Tibial artery (tissue), 4 donors: ENCODE measurements at regions not wholly inside any gene's neighbourhood (a gene's known extent, or its start where the extent isn't known, plus 50 kb on each side); places are given as distances from the start of the nearest gene placed in this dataset.
A peak's percentile ranks its signal among the peaks of the same experiment; 100 is the strongest.
"Not testable (repeated sequence)": the region's sequence is repeated elsewhere in the genome, so short reads cannot be mapped to it uniquely, and the experiment has no call there.

Experiments
- DNase-seq, 2 donors: peaks; one replicate each; pipeline ENCODE4 v3.0.0-alpha.2; 2019
- H3K27ac ChIP-seq, 2 donors: fragments of 200-600 bp; sonication (generic) in 1 of 2; 1 replicate in 1 of 2; 2 replicates in 1 of 2; pipeline ENCODE4 v1.5.1; 2018 to 2019; ENCODE audit warnings: mild to moderate bottlenecking in 1 of 2
- H3K27me3 ChIP-seq, 2 donors: fragments of 200-600 bp; sonication (generic) in 1 of 2; one replicate each; pipeline versions ENCODE4 v1.5.1 to v1.6.0; 2016 to 2019
- H3K36me3 ChIP-seq, 3 donors: fragments of 200-600 bp; sonication (generic) in 2 of 3; one replicate each; pipeline ENCODE4 v1.5.1; 2016 to 2019; ENCODE audit warnings: mild to moderate bottlenecking in 2 of 3
- H3K4me1 ChIP-seq, 4 donors: fragments of 200-600 bp; sonication (generic) in 2 of 4; 1 replicate in 3 of 4; 2 replicates in 1 of 4; pipeline ENCODE4 v1.5.1; 2016 to 2019
- H3K4me3 ChIP-seq, 2 donors: fragments of 200-600 bp; sonication (generic) in 1 of 2; 1 replicate in 1 of 2; 2 replicates in 1 of 2; pipeline ENCODE4 v1.5.1; 2018 to 2019; ENCODE audit warnings: mild to moderate bottlenecking in 2 of 2
- H3K9me3 ChIP-seq, 3 donors: fragments of 200-600 bp; sonication (generic) in 1 of 3; one replicate each; pipeline ENCODE4 v1.5.1; 2016 to 2019
- intact Hi-C: fragments of 100-400 bp; cut with DNase I; formaldehyde crosslinking; loops from one replicate; pipeline ENCODE4 v1.15.0; 2023; ENCODE audit warnings: low total_unique reads
- TF ChIP-seq, protein P1 (sequence below), 2 experiments: fragments of 200-600 bp in 1 of 2; fragments of 450-650 bp in 1 of 2; IDR thresholded peaks; one replicate each; pipeline ENCODE4 v1.5.1; 2017 to 2019; ENCODE audit warnings: antibody characterized with exemption in 2 of 2, mild to moderate bottlenecking in 1 of 2, moderate library complexity in 1 of 2

GRCh38 chr5:179451114-179451827 is 99.1 kb upstream of the RUFY1 start:
- no peaks in the 10 kb centered on the region for H3K9me3 ChIP-seq
- peaks cover 0 to 6% of the 10 kb centered on the region in 2 donors for H3K27me3 ChIP-seq
- DNase-seq, result peak in 1 of 2 donors; percentile 51
- no peak overlapping the region for H3K27ac ChIP-seq
- TF ChIP-seq, protein P1, sequence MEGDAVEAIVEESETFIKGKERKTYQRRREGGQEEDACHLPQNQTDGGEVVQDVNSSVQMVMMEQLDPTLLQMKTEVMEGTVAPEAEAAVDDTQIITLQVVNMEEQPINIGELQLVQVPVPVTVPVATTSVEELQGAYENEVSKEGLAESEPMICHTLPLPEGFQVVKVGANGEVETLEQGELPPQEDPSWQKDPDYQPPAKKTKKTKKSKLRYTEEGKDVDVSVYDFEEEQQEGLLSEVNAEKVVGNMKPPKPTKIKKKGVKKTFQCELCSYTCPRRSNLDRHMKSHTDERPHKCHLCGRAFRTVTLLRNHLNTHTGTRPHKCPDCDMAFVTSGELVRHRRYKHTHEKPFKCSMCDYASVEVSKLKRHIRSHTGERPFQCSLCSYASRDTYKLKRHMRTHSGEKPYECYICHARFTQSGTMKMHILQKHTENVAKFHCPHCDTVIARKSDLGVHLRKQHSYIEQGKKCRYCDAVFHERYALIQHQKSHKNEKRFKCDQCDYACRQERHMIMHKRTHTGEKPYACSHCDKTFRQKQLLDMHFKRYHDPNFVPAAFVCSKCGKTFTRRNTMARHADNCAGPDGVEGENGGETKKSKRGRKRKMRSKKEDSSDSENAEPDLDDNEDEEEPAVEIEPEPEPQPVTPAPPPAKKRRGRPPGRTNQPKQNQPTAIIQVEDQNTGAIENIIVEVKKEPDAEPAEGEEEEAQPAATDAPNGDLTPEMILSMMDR (IDR thresholded peaks at IDR 0.05), result no peak
- intact Hi-C loops, result no loop called here
- no peak overlapping the region for H3K4me3 ChIP-seq
- H3K36me3 ChIP-seq, result no peaks in the 10 kb centered on the region
- no peaks in the 10 kb centered on the region for H3K4me1 ChIP-seq

GRCh38 chr5:179449950-179450349 is 100.4 kb upstream of the RUFY1 start:
- H3K9me3 ChIP-seq, intact Hi-C loops, DNase-seq: not testable (repeated sequence)

GRCh38 chr5:179448282-179448681 is 102.1 kb upstream of the RUFY1 start:
- intact Hi-C loops, H3K9me3 ChIP-seq, H3K27ac ChIP-seq, H3K36me3 ChIP-seq, H3K27me3 ChIP-seq, H3K4me3 ChIP-seq, DNase-seq, H3K4me1 ChIP-seq: not testable (repeated sequence)

More at GRCh38 chr5:179449950-179450349, 100.4 kb upstream of the RUFY1 start:
- H3K4me3 ChIP-seq, H3K27me3 ChIP-seq, H3K36me3 ChIP-seq, H3K27ac ChIP-seq, H3K4me1 ChIP-seq: not testable (repeated sequence)

GRCh38 chr5:179442289-179442688 is 97.0 kb upstream of the ADAMTS2 start:
- H3K4me3 ChIP-seq, H3K27ac ChIP-seq, H3K36me3 ChIP-seq, intact Hi-C loops, H3K9me3 ChIP-seq, DNase-seq, H3K4me1 ChIP-seq: not testable (repeated sequence)
- peaks cover 0 to 33% of the 10 kb centered on the region in 2 donors for H3K27me3 ChIP-seq

- intact Hi-C loops, result no loop called here
- DNase-seq, result peak in 1 of 2 donors; percentile 56
Measured at GRCh38 chr5:179439181-179439985, 94.1 kb upstream of the ADAMTS2 start.

DNA sequence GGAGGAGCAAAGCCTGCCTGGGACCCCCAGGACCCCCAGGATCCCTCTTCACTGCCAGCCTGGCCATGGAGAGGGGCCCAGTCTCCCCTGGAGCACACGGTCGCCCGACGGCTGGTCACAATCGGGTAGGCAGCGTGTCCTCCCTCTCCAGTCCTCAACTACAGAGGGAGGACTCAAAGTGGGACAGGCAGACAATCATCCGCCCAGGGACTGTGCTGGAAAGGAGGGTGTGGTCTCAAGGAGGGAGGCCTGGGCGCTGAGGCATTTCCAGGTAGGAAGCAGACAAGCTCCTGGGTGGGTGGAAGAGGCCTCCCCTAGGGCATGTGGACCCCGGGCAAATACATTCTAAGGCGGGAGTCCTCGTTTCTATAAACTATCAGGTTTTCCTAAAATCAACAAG is 93.2 kb upstream of the ADAMTS2 start:
- no peak overlapping the region for H3K27ac ChIP-seq
- no peaks in the 10 kb centered on the region for H3K9me3 ChIP-seq
- no peaks in the 10 kb centered on the region for H3K36me3 ChIP-seq
- intact Hi-C loops, result no loop called here
- no peak overlapping the region for H3K4me3 ChIP-seq
- TF ChIP-seq, protein P1 (IDR thresholded peaks at IDR 0.05), result no peak
- no peaks in the 10 kb centered on the region for H3K4me1 ChIP-seq
- DNase-seq, result peak in 1 of 2 donors; percentile 39
- peaks cover 0 to 39% of the 10 kb centered on the region in 2 donors for H3K27me3 ChIP-seq

More at GRCh38 chr5:179439181-179439985, 94.1 kb upstream of the ADAMTS2 start:
- Histone ChIP-seq H3K36me3 (no peaks in the 10 kb centered on the region), H3K4me3 (no peak overlapping the region), H3K4me1 (no peaks in the 10 kb centered on the region), H3K27me3 (peaks cover 0 to 39% of the 10 kb centered on the region in 2 donors), H3K9me3 (no peaks in the 10 kb centered on the region), H3K27ac (no peak overlapping the region)
- TF ChIP-seq, protein P1 (IDR thresholded peaks at IDR 0.05), result no peak

GRCh38 chr5:179438011-179438441 is 92.8 kb upstream of the ADAMTS2 start:
- H3K4me3 ChIP-seq, result no peak overlapping the region
- peaks cover 0 to 39% of the 10 kb centered on the region in 2 donors for H3K27me3 ChIP-seq
- H3K36me3 ChIP-seq, result no peaks in the 10 kb centered on the region
- intact Hi-C loops, result no loop called here
- H3K4me1 ChIP-seq, result no peaks in the 10 kb centered on the region
- H3K27ac ChIP-seq, result no peak overlapping the region
- DNase-seq, result peak in 1 of 2 donors; percentile 57
- no peaks in the 10 kb centered on the region for H3K9me3 ChIP-seq
- TF ChIP-seq, protein P1 (IDR thresholded peaks at IDR 0.05), result no peak
